ENCODE measurements at regions not wholly inside any gene's neighbourhood (a gene's known extent, or its start where the extent isn't known, plus 50 kb on each side); places are given as distances from the start of the nearest gene placed in this dataset.

- no peak for TF ChIP-seq MEIS2 (CRISPR knock-in tag; IDR thresholded peaks at IDR 0.05)
- no peak for TF ChIP-seq ZNF333 (CRISPR knock-in tag; IDR thresholded peaks at IDR 0.05; ENCODE audit: borderline replicate concordance)
- TF ChIP-seq YY1 (IDR thresholded peaks at IDR 0.05; ENCODE audit: insufficient read depth, insufficient replicate concordance, low read depth, low read length) = no peak
- 0 out of 2 replicates have a peak, but pooled peaks have one; percentile 56 for TF ChIP-seq FOXO4 (CRISPR knock-in tag; conservative IDR thresholded peaks at IDR 0.05)
- no peak for TF ChIP-seq EHMT2 (IDR thresholded peaks at IDR 0.05; ENCODE audit: borderline replicate concordance, low read depth, low read length)
- no peak for TF ChIP-seq HCFC1 (IDR thresholded peaks at IDR 0.05; ENCODE audit: low read depth, low read length)
- no peak for TF ChIP-seq NFAT5 (CRISPR knock-in tag; IDR thresholded peaks at IDR 0.05)
- TF ChIP-seq HHEX (CRISPR knock-in tag; IDR thresholded peaks at IDR 0.05) = no peak
- TF ChIP-seq SP1 (IDR thresholded peaks at IDR 0.05) = no peak
- no peak for TF ChIP-seq SP1 (CRISPR knock-in tag; IDR thresholded peaks at IDR 0.05)
- no peak for TF ChIP-seq NONO (IDR thresholded peaks at IDR 0.05)
- peak; percentile 74 for TF ChIP-seq NONO (CRISPR knock-in tag; conservative IDR thresholded peaks at IDR 0.05)
- no peak for TF ChIP-seq NFE2L2 (IDR thresholded peaks at IDR 0.05; ENCODE audit: low read length)
- no peak for TF ChIP-seq SNAPC4 (CRISPR knock-in tag; IDR thresholded peaks at IDR 0.05)
- no peak for TF ChIP-seq RBFOX2 (IDR thresholded peaks at IDR 0.05; ENCODE audit: low read depth, low read length)
- no peak for TF ChIP-seq AGO1 (IDR thresholded peaks at IDR 0.05; ENCODE audit: low read depth, low read length, poor library complexity, severe bottlenecking)
- no peak for TF ChIP-seq SMAD3 (CRISPR knock-in tag; IDR thresholded peaks at IDR 0.05)
- TF ChIP-seq HOXD1 (CRISPR knock-in tag; IDR thresholded peaks at IDR 0.05) = no peak
- peak; percentile 70; the same call in 1 of the 2 replicates for TF ChIP-seq ERF (CRISPR knock-in tag; IDR thresholded peaks at IDR 0.05)
Observed at GRCh38 chr16:85209526-85210121, 97.4 kb upstream of the CIBAR2 start (continued).
